ENCODE measurements at regions not wholly inside any gene's neighbourhood (a gene's known extent, or its start where the extent isn't known, plus 50 kb on each side); places are given as distances from the start of the nearest gene placed in this dataset.

DNA sequence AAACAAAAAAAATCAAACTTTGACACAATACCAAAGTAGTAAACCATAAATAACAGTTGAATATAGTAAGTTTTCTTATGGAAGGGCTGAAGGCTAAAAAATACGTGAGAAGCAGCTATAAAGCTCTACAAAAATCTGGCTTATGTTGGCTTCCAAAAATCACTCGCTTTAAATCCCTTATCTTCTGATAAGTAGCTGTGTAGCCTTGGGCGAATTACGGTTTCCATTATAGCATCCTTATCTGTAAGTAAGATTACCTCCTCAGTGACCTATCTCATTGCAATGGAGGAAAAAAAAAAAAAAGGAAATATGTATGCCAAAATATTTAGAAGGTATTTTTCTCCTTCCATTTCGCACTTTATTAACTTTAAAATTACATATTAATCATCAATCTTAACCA is 348.6 kb downstream of the PLOD2 start:
- peaks cover 0 to 6% (median 0%) of the 10 kb centered on the region in 5 donors for H3K27me3 Mint-ChIP-seq
- H3K9me3 Mint-ChIP-seq = peaks cover 0 to 23% (median 2%) of the 10 kb centered on the region in 9 donors
- ATAC-seq (no peak), DNase-seq (no peak)
- POLR2A ChIA-PET = no interaction called here
- H3K27ac Mint-ChIP-seq = no peak overlapping the region
- no peaks in the 10 kb centered on the region for H3K4me1 Mint-ChIP-seq
- H3K4me3 Mint-ChIP-seq = no peak overlapping the region
- no peaks in the 10 kb centered on the region for H3K36me3 Mint-ChIP-seq

DNA sequence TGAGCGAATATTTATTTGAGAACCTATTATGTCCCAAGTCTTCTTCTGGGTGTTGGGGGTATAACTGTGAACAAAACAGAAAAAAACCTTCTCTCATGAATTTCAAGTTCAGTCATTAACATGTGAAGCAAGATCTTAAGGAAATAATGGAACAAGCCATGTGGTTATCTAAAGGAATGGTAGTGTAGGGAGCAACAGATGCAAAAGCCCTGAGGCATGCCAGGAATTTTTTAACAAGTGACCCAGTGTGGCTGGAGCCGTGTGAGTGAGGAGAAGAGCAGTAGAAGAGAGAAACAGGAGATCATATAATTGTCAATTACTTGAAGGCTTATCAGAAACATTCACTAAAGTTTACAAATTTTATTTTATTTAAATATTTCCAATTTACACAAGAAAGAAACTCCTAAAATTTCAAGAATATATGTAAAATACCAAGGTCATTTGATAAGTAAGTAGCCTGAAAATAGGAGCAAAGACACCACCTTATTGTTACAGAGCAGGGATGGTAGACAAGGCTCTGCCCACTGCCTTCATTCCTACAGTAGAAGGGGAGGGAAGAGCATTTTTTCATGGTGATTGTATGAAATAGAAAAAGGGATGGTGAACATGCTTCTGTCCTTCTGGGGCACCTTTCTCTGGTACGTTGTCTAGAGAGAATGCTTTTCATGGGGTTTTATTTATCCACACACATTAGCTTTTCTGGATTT is 345.1 kb downstream of the PLOD2 start:
- H3K36me3 Mint-ChIP-seq = no peaks in the 10 kb centered on the region

DNA sequence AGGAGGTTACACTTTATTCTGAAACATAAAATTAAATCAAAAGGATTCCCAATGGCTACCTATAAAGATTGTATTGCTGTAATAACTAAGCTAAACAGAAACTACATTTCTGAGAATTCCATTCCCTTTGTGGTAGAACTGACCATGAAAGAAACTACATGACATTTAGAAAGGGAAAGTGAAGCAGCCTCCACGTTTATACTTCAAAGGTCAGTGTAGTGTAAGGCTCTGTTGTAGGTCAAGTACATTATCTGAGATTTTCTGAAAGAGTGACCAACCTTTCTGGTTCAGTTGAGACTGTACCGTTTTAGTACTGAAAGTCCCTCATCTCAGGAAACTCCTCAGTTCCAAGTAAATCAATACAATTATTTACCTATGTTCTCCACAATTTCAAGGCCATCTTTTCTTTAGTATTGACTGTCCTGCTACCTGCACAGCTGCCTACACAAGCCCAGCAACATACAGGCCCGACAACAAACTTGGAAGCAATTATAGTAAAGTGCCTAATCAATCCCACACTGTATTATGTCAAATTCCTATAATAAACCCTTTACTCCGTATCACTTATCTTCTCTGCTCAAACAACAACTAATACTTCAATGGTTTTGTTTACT is 343.0 kb downstream of the PLOD2 start:
- no peaks in the 10 kb centered on the region for H3K27me3 Mint-ChIP-seq

More for the DNA sequence above, 345.1 kb downstream of the PLOD2 start:
- POLR2A ChIA-PET = no interaction called here
- no peak overlapping the region for H3K4me3 Mint-ChIP-seq
- ATAC-seq = no peak
- H3K4me1 Mint-ChIP-seq = no peaks in the 10 kb centered on the region
- no peak overlapping the region for H3K27ac Mint-ChIP-seq
- H3K9me3 Mint-ChIP-seq = peaks cover 0 to 11% (median 2%) of the 10 kb centered on the region in 9 donors
- no peaks in the 10 kb centered on the region for H3K27me3 Mint-ChIP-seq
- DNase-seq = no peak

DNA sequence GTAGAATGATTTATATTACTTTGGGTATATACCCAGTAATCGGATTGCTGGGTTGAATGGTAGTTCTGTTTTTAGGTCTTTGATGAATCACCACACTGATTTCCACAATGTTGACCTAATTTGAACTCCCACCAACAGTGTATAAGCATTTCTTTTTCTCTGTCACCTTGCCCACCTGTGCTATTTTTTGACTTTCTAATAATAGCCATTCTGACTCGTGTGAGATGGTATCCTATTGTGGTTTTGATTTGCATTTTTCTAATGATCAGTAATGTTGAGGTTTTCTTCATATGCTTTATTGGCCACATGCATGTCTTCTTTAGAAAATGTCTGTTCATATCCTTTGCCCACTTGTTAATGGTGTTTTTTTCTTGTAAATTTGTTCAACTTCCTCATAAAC is 340.8 kb downstream of the PLOD2 start:
- H3K27ac Mint-ChIP-seq = no peak overlapping the region
- H3K4me1 Mint-ChIP-seq = no peaks in the 10 kb centered on the region
- no peaks in the 10 kb centered on the region for H3K27me3 Mint-ChIP-seq
- H3K4me3 Mint-ChIP-seq = no peak overlapping the region
- peaks cover 0 to 5% (median 0%) of the 10 kb centered on the region in 3 donors for H3K36me3 Mint-ChIP-seq
- no peak for DNase-seq
- no peak for ATAC-seq
- peaks cover 0 to 10% (median 6%) of the 10 kb centered on the region in 9 donors for H3K9me3 Mint-ChIP-seq
- POLR2A ChIA-PET = no interaction called here

More for the DNA sequence above, 343.0 kb downstream of the PLOD2 start:
- Mint-ChIP-seq H3K4me3 (no peak overlapping the region), H3K9me3 (peaks cover 0 to 10% (median 3%) of the 10 kb centered on the region in 9 donors), H3K36me3 (no peaks in the 10 kb centered on the region), H3K27ac (no peak overlapping the region), H3K4me1 (no peaks in the 10 kb centered on the region)
- POLR2A ChIA-PET = no interaction called here
- no peak for ATAC-seq
- no peak for DNase-seq

DNA sequence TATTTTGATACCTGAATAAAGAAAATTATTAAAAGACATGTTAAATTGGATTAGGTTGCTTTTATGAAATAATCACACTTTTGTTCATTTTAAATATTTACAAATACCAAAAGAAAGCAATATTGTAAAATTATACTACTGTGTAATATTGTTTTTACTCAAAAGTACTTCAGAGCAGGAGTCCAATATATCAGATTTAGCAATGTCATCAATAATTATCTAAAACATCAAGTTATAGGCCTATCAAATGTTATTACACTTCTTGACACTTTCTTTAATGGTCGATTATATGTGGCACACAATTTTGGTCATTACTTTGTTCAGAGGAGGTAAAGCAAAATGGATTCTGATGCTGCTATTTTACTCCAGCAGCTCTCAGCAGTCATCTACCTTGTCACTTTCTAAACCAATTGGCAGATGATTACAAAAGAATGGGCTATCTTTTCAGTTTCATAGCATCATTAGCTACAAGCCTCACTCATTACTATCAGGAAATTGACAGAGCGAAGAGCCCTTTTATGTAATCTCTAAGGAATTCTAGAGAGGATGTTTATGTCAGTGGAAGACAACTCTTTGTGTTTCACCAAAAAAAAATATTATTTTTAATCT is 318.6 kb downstream of the PLOD2 start:
- no peak for ATAC-seq
- H3K27ac Mint-ChIP-seq = no peak overlapping the region
- no peaks in the 10 kb centered on the region for H3K27me3 Mint-ChIP-seq
- POLR2A ChIA-PET = no interaction called here
- no peaks in the 10 kb centered on the region for H3K4me1 Mint-ChIP-seq
- no peak overlapping the region for H3K4me3 Mint-ChIP-seq
- peaks cover 0 to 22% (median 2%) of the 10 kb centered on the region in 9 donors for H3K9me3 Mint-ChIP-seq
- H3K36me3 Mint-ChIP-seq = no peaks in the 10 kb centered on the region
- no peak for DNase-seq

DNA sequence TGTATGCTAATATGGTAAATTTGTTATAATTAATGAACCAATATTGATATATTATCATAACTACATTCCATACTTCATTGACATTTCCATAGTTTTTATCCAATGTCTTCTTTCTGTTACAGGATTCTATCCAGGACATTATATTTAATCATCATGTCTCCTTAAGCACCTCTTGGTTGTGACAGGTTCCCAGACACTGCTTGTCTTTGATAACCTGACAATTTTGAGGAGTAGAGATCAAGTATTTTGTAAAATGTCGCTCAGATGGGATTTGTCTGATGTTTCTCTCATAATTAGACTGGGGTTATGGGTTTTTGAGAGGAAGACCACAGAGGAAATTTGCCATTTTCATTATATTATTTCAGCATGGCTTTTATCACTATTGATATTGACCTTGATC is 317.4 kb downstream of the PLOD2 start:
- no peaks in the 10 kb centered on the region for H3K4me1 Mint-ChIP-seq
- POLR2A ChIA-PET = no interaction called here
- ATAC-seq = no peak
- H3K36me3 Mint-ChIP-seq = no peaks in the 10 kb centered on the region
- DNase-seq = no peak
- H3K4me3 Mint-ChIP-seq = no peak overlapping the region
- H3K9me3 Mint-ChIP-seq = peaks cover 0 to 22% (median 2%) of the 10 kb centered on the region in 9 donors
- H3K27me3 Mint-ChIP-seq = no peaks in the 10 kb centered on the region
- H3K27ac Mint-ChIP-seq = no peak overlapping the region

DNA sequence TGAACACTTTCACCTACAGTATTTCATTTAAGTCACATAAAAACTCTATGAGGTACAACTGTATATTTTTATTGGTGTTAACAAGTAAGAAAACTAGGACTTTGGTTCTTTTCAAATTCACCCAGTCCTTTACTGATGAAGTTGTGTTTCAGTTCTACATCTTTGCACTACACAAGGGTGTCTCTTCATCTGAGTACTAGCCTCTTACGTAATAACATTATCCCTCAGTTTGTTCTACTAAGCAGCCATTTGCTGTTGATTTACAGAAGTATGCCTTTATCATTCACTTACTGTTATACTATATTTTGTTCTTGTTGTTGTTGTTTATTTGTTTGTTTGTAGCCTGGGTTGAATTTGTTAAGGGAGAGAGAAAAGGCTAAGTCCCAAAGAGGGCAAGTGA is 311.9 kb downstream of the PLOD2 start:
- Mint-ChIP-seq H3K27ac (peak overlapping the region in 1 of 10 donors; percentile 1), H3K27me3 (no peaks in the 10 kb centered on the region), H3K4me1 (no peaks in the 10 kb centered on the region), H3K36me3 (no peaks in the 10 kb centered on the region), H3K9me3 (peaks cover 0 to 10% (median 1%) of the 10 kb centered on the region in 9 donors), H3K4me3 (no peak overlapping the region)
- POLR2A ChIA-PET = no interaction called here
- DNase-seq = no peak
- no peak for ATAC-seq

DNA sequence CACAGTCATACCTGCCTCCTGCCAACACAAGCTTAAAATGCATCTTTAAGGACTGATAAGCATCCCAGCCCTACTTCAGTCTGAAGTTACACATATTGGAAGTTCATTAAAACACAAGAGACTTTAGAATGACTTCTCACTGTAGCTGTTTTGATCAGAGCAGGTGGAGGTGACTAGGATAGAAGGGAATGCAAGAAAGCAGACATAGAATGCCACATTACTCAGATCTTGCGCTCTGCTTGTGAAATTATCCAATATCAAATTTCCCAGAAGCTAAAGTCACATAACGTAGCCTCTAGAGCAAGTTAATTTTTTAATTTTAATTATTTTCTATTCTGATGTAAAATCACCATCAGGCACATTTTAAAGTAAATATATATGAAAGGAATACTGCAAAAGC is 306.5 kb downstream of the PLOD2 start:
- H3K27ac Mint-ChIP-seq = no peak overlapping the region
- no peaks in the 10 kb centered on the region for H3K4me1 Mint-ChIP-seq
- no peaks in the 10 kb centered on the region for H3K36me3 Mint-ChIP-seq
- ATAC-seq = no peak
- POLR2A ChIA-PET = no interaction called here
- no peaks in the 10 kb centered on the region for H3K27me3 Mint-ChIP-seq
- H3K4me3 Mint-ChIP-seq = no peak overlapping the region
- DNase-seq = no peak
- peaks cover 0 to 3% (median 0%) of the 10 kb centered on the region in 9 donors for H3K9me3 Mint-ChIP-seq

DNA sequence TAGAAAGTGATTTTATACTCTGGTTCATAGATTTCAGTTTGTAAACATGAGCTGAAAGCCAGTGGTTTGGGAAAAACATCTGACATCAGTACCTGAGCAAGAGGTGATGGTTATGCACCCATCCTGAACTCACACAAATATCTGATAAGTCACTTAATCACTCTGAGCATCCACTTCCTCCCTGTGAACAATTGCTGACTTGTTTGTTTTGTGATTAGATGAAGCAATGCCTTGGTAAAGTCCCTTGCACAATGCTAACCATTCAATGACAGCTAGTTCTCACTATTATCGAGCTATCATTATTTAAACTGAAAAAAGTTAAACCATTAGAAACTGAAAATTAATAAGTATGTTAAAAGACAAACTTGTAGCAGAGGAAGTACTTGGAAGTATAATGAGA is 303.0 kb downstream of the PLOD2 start:
- POLR2A ChIA-PET = no interaction called here
- ATAC-seq (no peak), DNase-seq (no peak)
- Mint-ChIP-seq H3K4me1 (no peaks in the 10 kb centered on the region), H3K27me3 (peaks cover 0 to 1% (median 0%) of the 10 kb centered on the region in 5 donors), H3K4me3 (no peak overlapping the region), H3K9me3 (peaks cover 0 to 7% (median 0%) of the 10 kb centered on the region in 9 donors), H3K27ac (no peak overlapping the region), H3K36me3 (no peaks in the 10 kb centered on the region)

DNA sequence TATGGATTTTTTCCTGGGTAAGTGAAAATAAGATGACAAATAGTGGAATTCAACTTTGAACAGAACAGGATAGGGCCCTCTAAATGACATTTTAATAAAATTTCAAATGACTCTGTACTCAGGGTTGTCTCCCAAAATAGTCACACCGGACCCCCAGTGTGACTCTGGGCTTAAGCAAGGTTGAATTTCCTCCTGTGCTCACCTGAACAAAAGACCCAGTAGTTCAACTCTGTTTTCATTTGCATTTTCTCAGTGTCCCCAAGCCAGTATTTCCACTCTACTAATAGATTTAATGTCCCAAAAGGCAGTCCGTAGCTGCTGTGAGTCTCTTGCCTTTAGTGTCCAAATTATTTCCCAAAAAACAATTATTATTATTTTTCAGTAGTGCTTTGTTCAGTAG is 296.6 kb downstream of the PLOD2 start:
- H3K27me3 Mint-ChIP-seq = peaks cover 0 to 1% (median 0%) of the 10 kb centered on the region in 5 donors
- H3K4me1 Mint-ChIP-seq = no peaks in the 10 kb centered on the region
- H3K4me3 Mint-ChIP-seq = no peak overlapping the region
- no peak overlapping the region for H3K27ac Mint-ChIP-seq
- POLR2A ChIA-PET = no interaction called here
- DNase-seq = no peak
- H3K36me3 Mint-ChIP-seq = no peaks in the 10 kb centered on the region
- ATAC-seq = no peak
- H3K9me3 Mint-ChIP-seq = peaks cover 0 to 8% (median 2%) of the 10 kb centered on the region in 9 donors

DNA sequence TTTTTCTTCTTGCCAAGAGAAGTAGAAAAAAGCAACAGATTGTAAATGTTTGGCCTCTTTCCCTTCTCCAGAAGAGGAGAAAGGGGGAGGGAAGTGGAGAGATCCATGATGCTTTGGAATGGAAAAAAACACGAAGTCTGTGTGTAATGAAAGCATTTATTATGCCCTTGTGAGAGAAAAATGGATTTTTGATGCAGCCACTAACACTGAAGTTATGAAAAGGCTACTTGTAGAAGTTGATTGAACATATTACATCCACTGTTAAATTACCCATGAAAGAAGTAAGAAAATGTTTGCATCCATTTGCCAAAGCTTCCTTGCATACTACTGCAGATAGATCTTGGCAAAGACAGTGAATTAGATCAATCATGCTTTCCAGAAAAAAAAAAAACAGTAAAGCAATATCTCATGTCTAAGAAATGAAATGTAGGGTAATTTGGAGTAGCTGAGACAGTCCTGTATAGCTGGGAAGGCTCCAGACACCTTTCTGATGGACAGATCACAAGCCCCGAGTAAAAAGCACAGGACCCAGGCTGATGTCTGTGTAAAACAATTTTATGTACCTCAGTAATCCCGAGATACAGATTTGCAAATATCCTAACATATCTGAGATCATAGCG is 295.5 kb downstream of the PLOD2 start:
- no peak overlapping the region for H3K27ac Mint-ChIP-seq
- H3K36me3 Mint-ChIP-seq = no peaks in the 10 kb centered on the region
- peaks cover 0 to 1% (median 0%) of the 10 kb centered on the region in 5 donors for H3K27me3 Mint-ChIP-seq
- H3K9me3 Mint-ChIP-seq = peaks cover 0 to 5% (median 2%) of the 10 kb centered on the region in 9 donors
- no peaks in the 10 kb centered on the region for H3K4me1 Mint-ChIP-seq
- POLR2A ChIA-PET = no interaction called here
- DNase-seq (no peak), ATAC-seq (no peak)
- no peak overlapping the region for H3K4me3 Mint-ChIP-seq

DNA sequence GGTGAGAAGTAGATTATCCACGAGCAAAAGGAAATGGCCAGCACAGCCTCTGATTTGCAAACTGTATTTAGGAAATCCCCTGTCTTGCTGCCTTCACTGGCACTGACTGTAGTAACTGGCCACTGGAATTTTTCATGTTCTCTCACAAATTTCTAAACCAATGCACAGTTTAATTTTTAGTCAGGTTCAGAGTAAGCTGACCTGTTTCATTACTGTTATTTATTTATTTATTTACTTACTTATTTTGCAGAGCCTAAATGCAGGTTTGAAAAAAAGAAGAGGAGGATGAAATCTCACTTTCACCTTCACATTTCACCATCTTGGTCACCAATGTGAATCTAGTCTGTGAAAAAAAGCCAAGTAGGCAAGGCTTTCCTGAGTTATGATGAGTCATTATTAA is 291.0 kb downstream of the PLOD2 start:
- H3K9me3 Mint-ChIP-seq = peaks cover 0 to 9% (median 7%) of the 10 kb centered on the region in 9 donors
- no peaks in the 10 kb centered on the region for H3K4me1 Mint-ChIP-seq
- ATAC-seq (no peak), DNase-seq (no peak)
- H3K36me3 Mint-ChIP-seq = no peaks in the 10 kb centered on the region
- H3K27ac Mint-ChIP-seq = no peak overlapping the region
- no peak overlapping the region for H3K4me3 Mint-ChIP-seq
- POLR2A ChIA-PET = no interaction called here
- no peaks in the 10 kb centered on the region for H3K27me3 Mint-ChIP-seq

DNA sequence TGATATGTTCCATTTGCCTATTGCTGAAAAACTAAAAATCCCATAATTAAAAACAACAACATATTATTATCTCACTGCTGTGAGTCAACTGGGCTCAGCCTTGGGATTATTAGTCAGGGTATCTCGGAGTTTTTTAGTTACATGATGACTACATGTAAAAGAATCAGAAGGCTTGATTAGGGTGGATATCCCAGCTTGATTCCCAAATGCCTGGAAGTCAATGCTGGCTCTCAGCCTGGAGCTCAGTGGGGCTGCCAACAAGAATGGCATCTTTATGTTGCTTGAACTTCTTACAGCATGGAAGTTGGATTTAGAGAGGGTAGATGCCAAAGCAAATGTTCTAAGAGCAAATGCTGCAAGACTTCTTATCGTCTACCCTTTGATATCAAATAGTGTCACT is 278.5 kb downstream of the PLOD2 start:
- Mint-ChIP-seq H3K4me3 (no peak overlapping the region), H3K27ac (no peak overlapping the region), H3K27me3 (no peaks in the 10 kb centered on the region), H3K9me3 (peaks cover 0 to 20% (median 4%) of the 10 kb centered on the region in 9 donors), H3K4me1 (no peaks in the 10 kb centered on the region), H3K36me3 (no peaks in the 10 kb centered on the region)
- no peak for DNase-seq
- ATAC-seq = no peak
- POLR2A ChIA-PET = no interaction called here

Data from naive thymus-derived CD8-positive, alpha-beta T cell (primary cell).